Peyer's patch (tissue), 4 donors: ENCODE measurements at regions not wholly inside any gene's neighbourhood (a gene's known extent, or its start where the extent isn't known, plus 50 kb on each side); places are given as distances from the start of the nearest gene placed in this dataset.

Source experiments
- POLR2A ChIP-seq, 2 donors: fragments of 450-650 bp; IDR thresholded peaks; one replicate each; pipeline ENCODE4 v1.5.1; 2017; ENCODE audit warnings: antibody characterized with exemption in 2 of 2, mild to moderate bottlenecking in 2 of 2, moderate library complexity in 2 of 2
- TF ChIP-seq, protein P1 (sequence below), 6 experiments: fragments of 450-650 bp in 4 of 6; fragments of 200-600 bp in 2 of 6; sonication (generic) in 1 of 6; IDR thresholded peaks; one replicate each; pipeline ENCODE4 v1.5.1; 2017 to 2019; ENCODE audit warnings: antibody characterized with exemption in 6 of 6, mild to moderate bottlenecking in 3 of 6, moderate library complexity in 1 of 6

DNA sequence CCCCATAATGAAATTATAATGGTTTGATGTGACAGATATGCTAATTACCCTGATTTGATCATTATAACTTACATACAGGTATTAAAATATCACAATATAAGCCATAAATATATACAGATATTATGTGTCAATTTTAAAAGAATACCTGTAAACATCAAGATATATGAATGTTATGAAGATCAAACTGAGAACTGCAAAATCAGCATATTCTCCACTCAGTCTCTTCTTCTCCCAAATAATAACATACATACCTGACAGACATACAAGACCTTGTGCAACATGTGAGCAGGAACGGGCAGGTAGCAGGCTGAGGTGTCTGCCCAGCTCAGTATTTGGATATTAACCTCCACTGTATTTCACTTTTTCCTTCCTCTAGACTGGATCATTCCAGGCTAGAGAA is 547.2 kb downstream of the UQCRFS1 start:
- TF ChIP-seq POLR2A (IDR thresholded peaks at IDR 0.05): no peak
- TF ChIP-seq, protein P1, sequence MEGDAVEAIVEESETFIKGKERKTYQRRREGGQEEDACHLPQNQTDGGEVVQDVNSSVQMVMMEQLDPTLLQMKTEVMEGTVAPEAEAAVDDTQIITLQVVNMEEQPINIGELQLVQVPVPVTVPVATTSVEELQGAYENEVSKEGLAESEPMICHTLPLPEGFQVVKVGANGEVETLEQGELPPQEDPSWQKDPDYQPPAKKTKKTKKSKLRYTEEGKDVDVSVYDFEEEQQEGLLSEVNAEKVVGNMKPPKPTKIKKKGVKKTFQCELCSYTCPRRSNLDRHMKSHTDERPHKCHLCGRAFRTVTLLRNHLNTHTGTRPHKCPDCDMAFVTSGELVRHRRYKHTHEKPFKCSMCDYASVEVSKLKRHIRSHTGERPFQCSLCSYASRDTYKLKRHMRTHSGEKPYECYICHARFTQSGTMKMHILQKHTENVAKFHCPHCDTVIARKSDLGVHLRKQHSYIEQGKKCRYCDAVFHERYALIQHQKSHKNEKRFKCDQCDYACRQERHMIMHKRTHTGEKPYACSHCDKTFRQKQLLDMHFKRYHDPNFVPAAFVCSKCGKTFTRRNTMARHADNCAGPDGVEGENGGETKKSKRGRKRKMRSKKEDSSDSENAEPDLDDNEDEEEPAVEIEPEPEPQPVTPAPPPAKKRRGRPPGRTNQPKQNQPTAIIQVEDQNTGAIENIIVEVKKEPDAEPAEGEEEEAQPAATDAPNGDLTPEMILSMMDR (IDR thresholded peaks at IDR 0.05): no peak
